HEK293T (cell line): ENCODE measurements at regions not wholly inside any gene's neighbourhood (a gene's known extent, or its start where the extent isn't known, plus 50 kb on each side); places are given as distances from the start of the nearest gene placed in this dataset.

Experiments
- ELF4 ChIP-seq: fragments of 450-650 bp; IDR thresholded peaks from 2 replicates; pipeline ENCODE4 v1.6.1; 2017; ENCODE audit warnings: antibody characterized with exemption
- FOXM1 ChIP-seq: fragments of 450-650 bp; IDR thresholded peaks from 2 replicates; pipeline ENCODE4 v1.6.1; 2017; ENCODE audit warnings: mild to moderate bottlenecking, borderline replicate concordance
- NFRKB ChIP-seq: fragments of 450-650 bp; IDR thresholded peaks from 2 replicates; pipeline ENCODE4 v1.6.1; 2016; ENCODE audit warnings: mild to moderate bottlenecking, moderate library complexity
- SP1 ChIP-seq: fragments of 450-650 bp; IDR thresholded peaks from 2 replicates; pipeline ENCODE4 v1.6.1; 2017

GRCh38 chr10:3476186-3476585, 303.6 kb upstream of the PITRM1 start:
- TF ChIP-seq NFRKB (no peak), FOXM1 (no peak), SP1 (no peak), ELF4 (no peak)
